Skeletal muscle satellite cell (primary cell): ENCODE measurements at regions not wholly inside any gene's neighbourhood (a gene's known extent, or its start where the extent isn't known, plus 50 kb on each side); places are given as distances from the start of the nearest gene placed in this dataset.

Source experiments
- H3K27me3 ChIP-seq: 2 replicates; pipeline ENCODE4 v1.7.0; 2013; ENCODE audit warnings: low read length; ENCODE audit not compliant: control insufficient read depth, insufficient read depth
- H3K36me3 ChIP-seq: 2 replicates; pipeline ENCODE4 v1.7.0; 2013; ENCODE audit warnings: mild to moderate bottlenecking, control low read depth, low read length; ENCODE audit not compliant: insufficient read depth
- H3K4me1 ChIP-seq: 2 replicates; pipeline ENCODE4 v1.7.0; 2013; ENCODE audit warnings: low read length; ENCODE audit not compliant: control insufficient read depth, insufficient read depth
- H3K4me2 ChIP-seq: 2 replicates; pipeline ENCODE4 v1.7.0; 2013; ENCODE audit warnings: mild to moderate bottlenecking, low read length
- H3K4me3 ChIP-seq: 2 replicates; pipeline ENCODE4 v1.7.0; 2013; ENCODE audit warnings: low read length
- H3K9ac ChIP-seq: 2 replicates; pipeline ENCODE4 v1.7.0; 2013; ENCODE audit warnings: mild to moderate bottlenecking, low read depth, low read length, moderate library complexity
- H3K9me3 ChIP-seq: replicated peaks from 2 replicates; pipeline ENCODE4 v1.7.0; 2013; ENCODE audit warnings: mild to moderate bottlenecking, control low read depth, low read length

- H3K9me3 ChIP-seq = no peaks in the 10 kb centered on the region
- H3K4me1 ChIP-seq = peaks cover 3% of the 10 kb centered on the region
- no peaks in the 10 kb centered on the region for H3K36me3 ChIP-seq
- no peaks in the 10 kb centered on the region for H3K27me3 ChIP-seq
- H3K4me3 ChIP-seq = no peak overlapping the region
- H3K9ac ChIP-seq = no peak overlapping the region
- no peak overlapping the region for H3K4me2 ChIP-seq
Observed at GRCh38 chr6:21676769-21677168, 83.2 kb downstream of the SOX4 start.

GRCh38 chr6:21678990-21679389, 85.4 kb downstream of the SOX4 start:
- no peak overlapping the region for H3K4me3 ChIP-seq
- no peaks in the 10 kb centered on the region for H3K9me3 ChIP-seq

GRCh38 chr6:21679761-21680265, 86.3 kb downstream of the SOX4 start:
- no peak overlapping the region for H3K4me2 ChIP-seq
- no peak overlapping the region for H3K9ac ChIP-seq
- no peak overlapping the region for H3K4me3 ChIP-seq
- no peaks in the 10 kb centered on the region for H3K36me3 ChIP-seq
- H3K4me1 ChIP-seq = peaks cover 3% of the 10 kb centered on the region
- H3K9me3 ChIP-seq = no peaks in the 10 kb centered on the region
- no peaks in the 10 kb centered on the region for H3K27me3 ChIP-seq

More at GRCh38 chr6:21678990-21679389, 85.4 kb downstream of the SOX4 start:
- H3K4me2 ChIP-seq = no peak overlapping the region
- H3K27me3 ChIP-seq = no peaks in the 10 kb centered on the region
- H3K9ac ChIP-seq = no peak overlapping the region
- peaks cover 3% of the 10 kb centered on the region for H3K4me1 ChIP-seq
- no peaks in the 10 kb centered on the region for H3K36me3 ChIP-seq

- Histone ChIP-seq H3K4me1 (peaks cover 3% of the 10 kb centered on the region), H3K4me2 (no peak overlapping the region), H3K27me3 (no peaks in the 10 kb centered on the region), H3K9ac (no peak overlapping the region), H3K4me3 (no peak overlapping the region), H3K9me3 (no peaks in the 10 kb centered on the region), H3K36me3 (no peaks in the 10 kb centered on the region)
Observed at GRCh38 chr6:21680611-21681010, 87.1 kb downstream of the SOX4 start.

- Histone ChIP-seq H3K9me3 (no peaks in the 10 kb centered on the region), H3K4me2 (no peak overlapping the region), H3K36me3 (no peaks in the 10 kb centered on the region), H3K9ac (no peak overlapping the region), H3K4me3 (no peak overlapping the region), H3K4me1 (no peaks in the 10 kb centered on the region), H3K27me3 (no peaks in the 10 kb centered on the region)
Observed at GRCh38 chr6:21690489-21690888, 96.9 kb downstream of the SOX4 start.

DNA sequence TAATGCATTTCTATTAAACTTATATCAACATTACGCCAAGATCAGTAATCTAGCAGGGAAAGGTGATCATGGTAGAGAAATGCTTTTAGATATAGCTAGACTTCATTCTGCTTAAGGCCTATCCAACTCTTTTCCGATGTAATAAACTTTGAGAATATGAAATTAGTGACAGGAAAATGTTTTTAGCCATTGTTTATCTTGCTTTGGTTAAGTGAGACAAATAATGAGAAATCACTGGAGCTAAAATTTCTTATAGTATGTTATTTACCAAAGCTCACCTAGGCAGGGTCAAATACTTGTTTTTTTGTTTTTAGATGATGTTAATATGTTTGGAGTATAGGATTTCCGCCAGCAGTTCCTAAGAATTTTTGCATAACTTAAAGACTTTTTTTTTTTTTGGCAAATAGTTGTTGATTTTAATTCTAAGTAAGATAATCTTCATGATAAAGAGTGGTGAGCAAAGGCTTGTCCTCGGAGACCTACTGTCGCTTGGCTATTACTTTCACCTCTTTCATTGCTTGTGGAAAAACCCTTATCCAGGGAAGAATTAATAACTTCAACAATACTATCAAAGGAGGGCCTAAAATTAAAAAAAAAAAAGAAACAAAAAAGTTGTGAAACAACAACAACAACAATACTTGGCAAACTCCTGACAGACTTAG, 98.3 kb downstream of the SOX4 start:
- no peaks in the 10 kb centered on the region for H3K36me3 ChIP-seq
- no peaks in the 10 kb centered on the region for H3K4me1 ChIP-seq
- no peak overlapping the region for H3K4me3 ChIP-seq
- H3K4me2 ChIP-seq = no peak overlapping the region
- no peaks in the 10 kb centered on the region for H3K9me3 ChIP-seq
- H3K27me3 ChIP-seq = no peaks in the 10 kb centered on the region
- no peak overlapping the region for H3K9ac ChIP-seq

DNA sequence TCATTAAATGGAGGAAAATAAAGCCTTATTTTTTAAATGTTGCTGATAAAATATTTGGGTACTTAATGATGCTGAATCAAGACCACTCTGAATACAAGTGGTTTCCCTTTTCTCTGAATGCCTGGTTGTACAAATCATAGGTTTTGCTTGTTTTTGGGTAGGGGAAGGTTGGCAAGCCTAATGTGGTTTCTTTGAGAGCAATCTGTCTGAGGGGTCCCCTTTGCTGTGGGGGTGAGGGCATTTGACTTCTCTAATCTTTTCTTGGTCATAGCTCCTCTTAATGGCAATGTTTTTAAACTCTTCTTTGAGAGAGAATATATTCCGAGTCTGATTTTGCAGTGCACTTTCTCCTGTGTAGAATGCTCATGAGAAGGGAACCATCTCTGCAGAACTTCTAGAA, 99.2 kb downstream of the SOX4 start:
- Histone ChIP-seq H3K36me3 (no peaks in the 10 kb centered on the region), H3K4me2 (no peak overlapping the region), H3K9me3 (no peaks in the 10 kb centered on the region), H3K4me1 (no peaks in the 10 kb centered on the region), H3K27me3 (no peaks in the 10 kb centered on the region), H3K4me3 (no peak overlapping the region), H3K9ac (no peak overlapping the region)

- Histone ChIP-seq H3K4me2 (no peak overlapping the region), H3K27me3 (no peaks in the 10 kb centered on the region), H3K36me3 (no peaks in the 10 kb centered on the region)
Observed at GRCh38 chr6:21694168-21694567, 100.6 kb downstream of the SOX4 start.

GRCh38 chr6:21707524-21708319, 114.2 kb downstream of the SOX4 start:
- H3K36me3 ChIP-seq = no peaks in the 10 kb centered on the region
- no peak overlapping the region for H3K4me2 ChIP-seq
- no peaks in the 10 kb centered on the region for H3K27me3 ChIP-seq
- no peak overlapping the region for H3K4me3 ChIP-seq
- H3K9ac ChIP-seq = no peak overlapping the region
- H3K9me3 ChIP-seq = no peaks in the 10 kb centered on the region
- H3K4me1 ChIP-seq = no peaks in the 10 kb centered on the region

More at GRCh38 chr6:21694168-21694567, 100.6 kb downstream of the SOX4 start:
- H3K9me3 ChIP-seq = no peaks in the 10 kb centered on the region
- no peak overlapping the region for H3K4me3 ChIP-seq
- H3K9ac ChIP-seq = no peak overlapping the region
- H3K4me1 ChIP-seq = no peaks in the 10 kb centered on the region

- Histone ChIP-seq H3K4me2 (no peak overlapping the region), H3K4me1 (no peaks in the 10 kb centered on the region), H3K9me3 (no peaks in the 10 kb centered on the region)
Observed at GRCh38 chr6:21708320-21708580, 114.7 kb downstream of the SOX4 start.

DNA sequence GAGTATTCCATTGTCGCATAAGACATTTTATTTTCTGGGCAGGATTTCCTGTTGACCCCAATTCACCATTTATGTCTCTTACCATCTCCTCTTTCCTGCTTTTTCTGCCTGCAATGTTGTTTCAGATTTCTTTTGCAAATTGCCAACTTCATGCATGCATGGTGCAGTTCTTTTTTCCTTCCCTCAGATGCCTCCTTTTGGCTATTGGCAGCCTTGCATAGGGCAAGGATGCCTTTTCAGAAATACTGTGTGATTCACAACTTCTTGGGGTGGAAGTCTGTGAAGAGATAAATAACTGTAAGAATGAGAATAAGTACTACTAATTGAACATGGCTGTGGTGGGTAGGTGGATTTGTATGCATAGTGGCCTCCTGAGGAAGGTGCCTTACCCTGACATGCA, 116.7 kb downstream of the SOX4 start:
- H3K4me1 ChIP-seq = no peaks in the 10 kb centered on the region
- H3K4me3 ChIP-seq = no peak overlapping the region
- no peak overlapping the region for H3K4me2 ChIP-seq
- H3K27me3 ChIP-seq = no peaks in the 10 kb centered on the region
- no peak overlapping the region for H3K9ac ChIP-seq
- no peaks in the 10 kb centered on the region for H3K9me3 ChIP-seq
- no peaks in the 10 kb centered on the region for H3K36me3 ChIP-seq

More at GRCh38 chr6:21708320-21708580, 114.7 kb downstream of the SOX4 start:
- H3K4me3 ChIP-seq = no peak overlapping the region
- no peaks in the 10 kb centered on the region for H3K27me3 ChIP-seq
- H3K9ac ChIP-seq = no peak overlapping the region
- no peaks in the 10 kb centered on the region for H3K36me3 ChIP-seq
